K562 (cell line): ENCODE measurements at regions not wholly inside any gene's neighbourhood (a gene's known extent, or its start where the extent isn't known, plus 50 kb on each side); places are given as distances from the start of the nearest gene placed in this dataset.

Experiments
- ARID2 ChIP-seq: fragments of 450-650 bp; IDR thresholded peaks from 2 replicates; pipeline ENCODE4 v1.6.1; 2017; ENCODE audit warnings: antibody characterized with exemption, mild to moderate bottlenecking
- CHD2 ChIP-seq: IDR thresholded peaks from 2 replicates; pipeline ENCODE4 v1.6.1; 2011; ENCODE audit warnings: low read depth, low read length
- E2F4 ChIP-seq: sonication (generic); formaldehyde crosslinking; IDR thresholded peaks from 2 replicates; pipeline ENCODE4 v1.8.0; 2022; ENCODE audit warnings: mild to moderate bottlenecking, low read depth, missing genetic modification reagents
- ETV1 ChIP-seq: fragments of 450-650 bp; conservative IDR thresholded peaks from 2 replicates; pipeline ENCODE4 v1.6.1; 2016; ENCODE audit warnings: missing genetic modification characterization, control low read depth, low read depth, missing compliant biosample characterization
- EZH2 ChIP-seq: IDR thresholded peaks from 2 replicates; pipeline ENCODE4 v1.6.1; 2012; ENCODE audit warnings: low read depth, mild to moderate bottlenecking, inconsistent platforms, low read length, borderline replicate concordance
- FOS ChIP-seq: IDR thresholded peaks from 3 replicates; pipeline ENCODE4 v1.6.1; 2011; ENCODE audit not compliant: insufficient read length; ENCODE audit errors: extremely low read depth
- FOXM1 ChIP-seq, 2 experiments: fragments of 450-650 bp in 1 of 2; sonication (generic) in 1 of 2; formaldehyde crosslinking in 1 of 2; IDR thresholded peaks; 2 replicates each; pipeline versions ENCODE4 v1.6.1 to v1.9.0; 2017 to 2022; ENCODE audit warnings: low read depth in 2 of 2, mild to moderate bottlenecking in 2 of 2, missing genetic modification reagents in 1 of 2, moderate library complexity in 1 of 2
- HNRNPLL ChIP-seq: fragments of 200-400 bp; formaldehyde crosslinking; IDR thresholded peaks from 2 replicates; pipeline ENCODE4 v1.6.1; 2017; ENCODE audit warnings: low read length, low read depth, mild to moderate bottlenecking; ENCODE audit not compliant: poor library complexity, severe bottlenecking
- KLF16 ChIP-seq: IDR thresholded peaks from 2 replicates; pipeline ENCODE4 v1.6.1; 2016; ENCODE audit warnings: antibody characterized with exemption
- RBM34 ChIP-seq: fragments of 200-400 bp; formaldehyde crosslinking; IDR thresholded peaks from 2 replicates; pipeline ENCODE4 v1.6.1; 2018; ENCODE audit warnings: low read length, borderline replicate concordance; ENCODE audit not compliant: insufficient read depth
- USF1 ChIP-seq: sonication (generic); formaldehyde crosslinking; IDR thresholded peaks from 2 replicates; pipeline ENCODE4 v1.9.0; 2022; ENCODE audit warnings: mild to moderate bottlenecking, missing genetic modification reagents
- TF ChIP-seq, protein P1 (sequence below): sonication (generic); formaldehyde crosslinking; IDR thresholded peaks from 2 replicates; pipeline ENCODE4 v1.5.0; 2020; ENCODE audit warnings: missing genetic modification reagents

- TF ChIP-seq RBM34: no peak
- no peak for TF ChIP-seq HNRNPLL
- TF ChIP-seq ETV1: no peak
- TF ChIP-seq KLF16: no peak
- no peak for TF ChIP-seq FOS
- TF ChIP-seq FOXM1 (IDR thresholded peaks at IDR 0.05; ENCODE audit: low read depth): no peak
- TF ChIP-seq FOXM1 (CRISPR knock-in tag; IDR thresholded peaks at IDR 0.05; ENCODE audit: low read depth): no peak
- no peak for TF ChIP-seq EZH2
- TF ChIP-seq ARID2: no peak
- TF ChIP-seq, protein P1, sequence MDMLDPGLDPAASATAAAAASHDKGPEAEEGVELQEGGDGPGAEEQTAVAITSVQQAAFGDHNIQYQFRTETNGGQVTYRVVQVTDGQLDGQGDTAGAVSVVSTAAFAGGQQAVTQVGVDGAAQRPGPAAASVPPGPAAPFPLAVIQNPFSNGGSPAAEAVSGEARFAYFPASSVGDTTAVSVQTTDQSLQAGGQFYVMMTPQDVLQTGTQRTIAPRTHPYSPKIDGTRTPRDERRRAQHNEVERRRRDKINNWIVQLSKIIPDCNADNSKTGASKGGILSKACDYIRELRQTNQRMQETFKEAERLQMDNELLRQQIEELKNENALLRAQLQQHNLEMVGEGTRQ (CRISPR knock-in tag): no peak
- TF ChIP-seq E2F4 (CRISPR knock-in tag): no peak
- no peak for TF ChIP-seq CHD2
- no peak for TF ChIP-seq USF1
Measured at GRCh38 chr1:5516756-5517155, 475.5 kb downstream of the NPHP4 start.
